Cardiac septum (tissue), 1 donor: ENCODE measurements at regions not wholly inside any gene's neighbourhood (a gene's known extent, or its start where the extent isn't known, plus 50 kb on each side); places are given as distances from the start of the nearest gene placed in this dataset.

Experiments used
- DNase-seq: peaks from one replicate; pipeline ENCODE4 v3.0.0-alpha.2; 2020; ENCODE audit warnings: low spot score
- intact Hi-C: fragments of 100-400 bp; cut with DNase I; formaldehyde crosslinking; loops from one replicate; pipeline ENCODE4 v1.14.0; 2022
- donor health status: DM: no; HTN: no; CAD: no.

GRCh38 chr10:78640796-78641636 is 427.8 kb upstream of the ZMIZ1 start:
- DNase-seq, result no peak
- intact Hi-C loops, result no loop called here

GRCh38 chr10:78641693-78642092 is 427.1 kb upstream of the ZMIZ1 start:
- DNase-seq, result no peak
- intact Hi-C loops, result no loop called here

GRCh38 chr10:78642269-78642816 is 426.4 kb upstream of the ZMIZ1 start:
- intact Hi-C loops, result no loop called here
- no peak for DNase-seq

GRCh38 chr10:78643513-78643912 is 425.3 kb upstream of the ZMIZ1 start:
- intact Hi-C loops, result no loop called here
- DNase-seq, result no peak

- intact Hi-C loops, result no loop called here
- DNase-seq, result no peak
Measured at GRCh38 chr10:78644550-78644949, 424.2 kb upstream of the ZMIZ1 start.

- DNase-seq, result no peak
- intact Hi-C loops, result no loop called here
Measured at GRCh38 chr10:78645169-78645686, 423.5 kb upstream of the ZMIZ1 start.

GRCh38 chr10:78645975-78646374 is 422.8 kb upstream of the ZMIZ1 start:
- intact Hi-C loops, result no loop called here
- DNase-seq, result no peak

GRCh38 chr10:78648256-78648860 is 420.4 kb upstream of the ZMIZ1 start:
- DNase-seq, result no peak
- intact Hi-C loops, result no loop called here

GRCh38 chr10:78649429-78649828 is 419.3 kb upstream of the ZMIZ1 start:
- intact Hi-C loops, result no loop called here
- DNase-seq, result no peak

- intact Hi-C loops, result no loop called here
- no peak for DNase-seq
Measured at GRCh38 chr10:78650122-78650521, 418.6 kb upstream of the ZMIZ1 start.

- intact Hi-C loops, result no loop called here
Measured at GRCh38 chr10:78651287-78651686, 417.5 kb upstream of the ZMIZ1 start.

GRCh38 chr10:78653555-78653954 is 415.2 kb upstream of the ZMIZ1 start:
- no peak for DNase-seq
- intact Hi-C loops, result no loop called here

More at GRCh38 chr10:78651287-78651686, 417.5 kb upstream of the ZMIZ1 start:
- no peak for DNase-seq

GRCh38 chr10:78654047-78654590 is 414.6 kb upstream of the ZMIZ1 start:
- intact Hi-C loops, result no loop called here
- no peak for DNase-seq

GRCh38 chr10:78655979-78656378 is 412.8 kb upstream of the ZMIZ1 start:
- no peak for DNase-seq
- intact Hi-C loops, result loop anchor here (5.0 kb wide), 4 partner anchors 354 to 609 kb away; no protein-coding TSS in a partner anchor

- no peak for DNase-seq
- intact Hi-C loops, result loop anchor here (5.0 kb wide), 4 partner anchors 354 to 609 kb away; no protein-coding TSS in a partner anchor
Measured at GRCh38 chr10:78656417-78657162, 412.2 kb upstream of the ZMIZ1 start.

GRCh38 chr10:78657163-78657861 is 411.5 kb upstream of the ZMIZ1 start:
- DNase-seq, result peak; percentile 81
- intact Hi-C loops, result loop anchor here (5.0 kb wide), 4 partner anchors 355 to 610 kb away; no protein-coding TSS in a partner anchor

- DNase-seq, result no peak
- intact Hi-C loops, result loop anchor here (5.0 kb wide), 4 partner anchors 356 to 611 kb away; no protein-coding TSS in a partner anchor
Measured at GRCh38 chr10:78657862-78658165, 411.0 kb upstream of the ZMIZ1 start.

- intact Hi-C loops, result loop anchor here (5.0 kb wide), 4 partner anchors 357 to 612 kb away; no protein-coding TSS in a partner anchor
Measured at GRCh38 chr10:78658645-78659597, 409.8 kb upstream of the ZMIZ1 start.

More at GRCh38 chr10:78658645-78659597, 409.8 kb upstream of the ZMIZ1 start:
- no peak for DNase-seq
